ENCODE measurements at regions not wholly inside any gene's neighbourhood (a gene's known extent, or its start where the extent isn't known, plus 50 kb on each side); places are given as distances from the start of the nearest gene placed in this dataset.

DNA sequence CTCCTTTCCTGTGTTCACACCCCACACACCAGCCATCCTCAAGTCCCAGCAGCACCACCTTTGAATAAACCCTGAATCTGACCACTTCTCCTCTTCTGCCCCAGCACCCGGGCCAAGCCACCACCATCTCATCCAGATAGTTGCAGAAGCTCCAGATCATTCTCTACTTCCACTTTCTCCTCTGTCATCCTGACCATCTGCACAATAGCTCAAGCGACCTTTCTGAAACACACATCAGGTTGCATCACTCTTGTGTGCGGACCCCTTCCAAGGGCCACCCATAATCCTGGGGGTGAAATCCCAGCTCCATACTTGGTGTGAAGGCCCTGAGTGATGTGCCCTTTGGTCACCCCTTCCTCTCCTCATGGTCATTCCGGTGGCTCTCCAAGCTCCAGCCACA is 187.4 kb upstream of the GALNT17 start:
- no peak overlapping the region for H3K4me3 ChIP-seq (ENCODE audit: low read depth, low read length)
- TF ChIP-seq, protein P1, sequence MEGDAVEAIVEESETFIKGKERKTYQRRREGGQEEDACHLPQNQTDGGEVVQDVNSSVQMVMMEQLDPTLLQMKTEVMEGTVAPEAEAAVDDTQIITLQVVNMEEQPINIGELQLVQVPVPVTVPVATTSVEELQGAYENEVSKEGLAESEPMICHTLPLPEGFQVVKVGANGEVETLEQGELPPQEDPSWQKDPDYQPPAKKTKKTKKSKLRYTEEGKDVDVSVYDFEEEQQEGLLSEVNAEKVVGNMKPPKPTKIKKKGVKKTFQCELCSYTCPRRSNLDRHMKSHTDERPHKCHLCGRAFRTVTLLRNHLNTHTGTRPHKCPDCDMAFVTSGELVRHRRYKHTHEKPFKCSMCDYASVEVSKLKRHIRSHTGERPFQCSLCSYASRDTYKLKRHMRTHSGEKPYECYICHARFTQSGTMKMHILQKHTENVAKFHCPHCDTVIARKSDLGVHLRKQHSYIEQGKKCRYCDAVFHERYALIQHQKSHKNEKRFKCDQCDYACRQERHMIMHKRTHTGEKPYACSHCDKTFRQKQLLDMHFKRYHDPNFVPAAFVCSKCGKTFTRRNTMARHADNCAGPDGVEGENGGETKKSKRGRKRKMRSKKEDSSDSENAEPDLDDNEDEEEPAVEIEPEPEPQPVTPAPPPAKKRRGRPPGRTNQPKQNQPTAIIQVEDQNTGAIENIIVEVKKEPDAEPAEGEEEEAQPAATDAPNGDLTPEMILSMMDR (IDR thresholded peaks at IDR 0.05; ENCODE audit: insufficient read depth, low read depth, low read length, missing control alignments) = no peak
- no peak for DNase-seq (ENCODE audit: low read depth)

DNA sequence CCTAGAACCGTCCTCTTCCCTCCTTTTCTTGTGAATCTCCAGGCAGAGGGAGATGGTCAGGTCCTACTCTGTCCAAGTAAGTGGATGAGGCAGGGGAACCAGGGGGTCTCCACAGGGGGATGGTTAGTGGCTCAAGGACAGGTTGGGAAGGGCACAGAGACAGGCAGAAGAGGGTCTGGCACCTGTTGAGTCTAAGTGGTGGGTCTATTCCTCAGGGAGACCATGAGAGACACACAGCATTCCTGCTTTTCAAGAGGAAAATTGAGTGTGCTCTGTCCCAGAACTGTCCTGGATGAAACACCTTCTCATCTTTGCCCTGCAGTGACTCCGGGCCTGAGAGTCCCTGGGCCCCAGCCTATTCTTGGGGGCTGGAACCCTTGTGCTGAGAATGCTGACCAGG is 184.8 kb upstream of the GALNT17 start:
- TF ChIP-seq, protein P1 (IDR thresholded peaks at IDR 0.05; ENCODE audit: insufficient read depth, low read depth, low read length, missing control alignments) = no peak
- DNase-seq (ENCODE audit: low read depth) = no peak
- H3K4me3 ChIP-seq (ENCODE audit: low read depth, low read length) = no peak overlapping the region

DNA sequence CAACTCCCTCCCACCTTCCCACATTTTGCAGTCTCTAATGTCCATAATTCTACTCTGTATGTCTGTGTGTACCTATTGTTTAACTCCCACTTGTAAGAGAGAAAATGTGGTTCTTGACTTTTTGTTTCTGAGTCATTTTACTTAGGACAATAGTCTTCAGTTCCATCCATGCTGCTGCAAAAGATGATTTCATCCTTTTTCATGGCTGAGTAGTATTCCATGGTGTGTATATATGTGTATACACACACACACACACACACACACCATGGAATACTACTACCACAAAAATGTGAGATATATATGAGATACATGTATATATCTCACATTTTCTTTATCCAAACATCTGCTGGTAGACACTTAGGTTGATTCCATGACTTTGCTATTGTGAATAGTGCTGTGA is 182.1 kb upstream of the GALNT17 start:
- DNase-seq (ENCODE audit: low read depth) = no peak
- no peak overlapping the region for H3K4me3 ChIP-seq (ENCODE audit: low read depth, low read length)
- TF ChIP-seq, protein P1 (IDR thresholded peaks at IDR 0.05; ENCODE audit: insufficient read depth, low read depth, low read length, missing control alignments) = no peak

DNA sequence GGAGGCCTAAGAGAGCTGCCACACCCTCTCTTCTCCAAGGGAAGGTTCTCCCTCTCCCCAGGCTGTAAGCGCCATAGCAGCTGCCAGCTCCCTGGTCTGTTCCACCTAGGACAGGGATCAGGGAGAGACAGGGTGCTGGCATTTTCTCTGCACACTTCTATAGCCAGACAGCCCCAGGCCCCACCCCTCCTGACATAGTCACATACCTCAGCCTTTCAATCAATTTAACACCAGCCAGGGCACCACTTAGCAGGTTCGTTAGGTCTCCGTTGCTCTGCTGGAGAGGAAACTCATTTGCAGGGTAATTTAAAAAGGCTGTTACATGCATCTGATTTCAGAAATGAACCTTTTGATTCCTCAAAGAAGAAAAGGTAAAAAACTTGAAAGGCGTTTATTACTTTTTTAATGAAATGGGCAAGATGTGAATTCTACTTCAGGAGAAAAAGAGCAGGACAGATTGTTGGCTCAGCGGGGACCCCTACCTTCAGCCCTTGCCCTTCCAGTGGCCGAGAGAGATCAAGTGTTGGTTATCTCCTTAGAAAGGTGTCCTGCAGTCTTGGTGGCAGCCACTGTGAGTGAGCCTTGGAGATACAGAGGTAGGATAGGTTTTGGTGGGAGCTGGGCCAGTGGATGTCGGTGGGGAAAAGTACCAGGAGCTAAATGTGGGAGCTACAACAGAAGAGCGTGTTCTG is 180.5 kb upstream of the GALNT17 start:
- TF ChIP-seq, protein P1 (IDR thresholded peaks at IDR 0.05; ENCODE audit: insufficient read depth, low read depth, low read length, missing control alignments) = no peak
- no peak for DNase-seq (ENCODE audit: low read depth)
- H3K4me3 ChIP-seq (ENCODE audit: low read depth, low read length) = no peak overlapping the region

DNA sequence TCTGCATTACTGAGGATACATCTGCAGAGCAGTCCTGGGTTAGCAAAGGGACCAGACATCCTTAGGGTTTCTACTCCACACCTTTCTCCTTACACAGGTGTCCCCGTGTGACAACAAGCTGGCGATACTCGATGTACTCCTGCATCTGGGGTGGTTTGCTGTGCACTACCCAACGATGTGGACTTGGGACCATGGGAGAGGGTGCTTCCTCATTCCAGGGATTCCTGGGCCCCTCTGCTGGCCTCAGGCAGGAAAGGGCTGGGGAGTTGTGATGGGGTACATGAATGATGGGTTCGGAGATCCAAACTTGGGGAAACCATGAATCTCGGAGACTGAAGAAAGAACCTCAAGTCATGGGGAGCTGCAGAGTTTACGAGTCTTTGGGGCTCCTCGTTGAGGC is 179.6 kb upstream of the GALNT17 start:
- no peak overlapping the region for H3K4me3 ChIP-seq (ENCODE audit: low read depth, low read length)
- TF ChIP-seq, protein P1 (IDR thresholded peaks at IDR 0.05; ENCODE audit: insufficient read depth, low read depth, low read length, missing control alignments) = no peak
- no peak for DNase-seq (ENCODE audit: low read depth)

DNA sequence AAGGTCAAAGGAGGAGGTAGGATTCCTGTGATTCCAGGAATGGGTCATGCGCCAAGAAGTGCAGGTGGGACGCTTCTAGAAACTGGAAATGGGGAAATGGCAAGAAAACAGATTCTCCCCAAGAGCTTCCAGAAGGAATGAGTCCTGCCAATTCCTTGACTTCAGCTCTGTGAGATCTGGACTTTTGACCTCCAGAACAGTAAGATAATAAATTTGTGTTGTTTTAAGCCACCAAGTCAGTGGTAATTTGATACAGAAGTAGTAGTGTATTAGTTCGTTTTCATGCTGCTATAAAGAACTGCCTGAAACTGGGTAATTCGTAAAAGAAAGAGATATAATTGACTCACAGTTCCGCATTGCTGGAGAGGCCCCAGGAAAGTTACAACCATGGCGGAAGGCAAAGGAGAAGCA is 178.6 kb upstream of the GALNT17 start:
- no peak for DNase-seq (ENCODE audit: low read depth)
- TF ChIP-seq, protein P1 (IDR thresholded peaks at IDR 0.05; ENCODE audit: insufficient read depth, low read depth, low read length, missing control alignments) = no peak
- no peak overlapping the region for H3K4me3 ChIP-seq (ENCODE audit: low read depth, low read length)

DNA sequence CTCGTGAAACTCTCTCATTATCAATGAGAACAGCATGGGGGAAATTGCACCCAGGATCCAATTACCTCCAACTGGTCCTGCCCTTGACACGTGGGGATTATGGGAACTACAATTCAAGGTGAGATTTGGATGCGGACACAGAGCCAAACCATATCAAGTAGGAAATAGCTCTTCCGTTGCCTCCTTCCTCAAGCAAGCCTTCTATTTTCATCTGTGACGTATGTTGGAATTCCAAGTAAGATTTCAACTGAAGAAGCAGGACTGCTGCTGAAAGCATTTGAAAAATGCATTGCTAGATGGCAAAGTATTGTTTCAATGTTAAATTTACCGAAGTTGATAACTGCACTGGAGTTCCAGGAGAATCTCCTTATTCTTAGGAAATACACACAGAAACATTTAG is 178.1 kb upstream of the GALNT17 start:
- TF ChIP-seq, protein P1 (IDR thresholded peaks at IDR 0.05; ENCODE audit: insufficient read depth, low read depth, low read length, missing control alignments) = no peak
- H3K4me3 ChIP-seq (ENCODE audit: low read depth, low read length) = no peak overlapping the region
- DNase-seq (ENCODE audit: low read depth) = no peak
